ENCODE measurements at regions not wholly inside any gene's neighbourhood (a gene's known extent, or its start where the extent isn't known, plus 50 kb on each side); places are given as distances from the start of the nearest gene placed in this dataset.

DNA sequence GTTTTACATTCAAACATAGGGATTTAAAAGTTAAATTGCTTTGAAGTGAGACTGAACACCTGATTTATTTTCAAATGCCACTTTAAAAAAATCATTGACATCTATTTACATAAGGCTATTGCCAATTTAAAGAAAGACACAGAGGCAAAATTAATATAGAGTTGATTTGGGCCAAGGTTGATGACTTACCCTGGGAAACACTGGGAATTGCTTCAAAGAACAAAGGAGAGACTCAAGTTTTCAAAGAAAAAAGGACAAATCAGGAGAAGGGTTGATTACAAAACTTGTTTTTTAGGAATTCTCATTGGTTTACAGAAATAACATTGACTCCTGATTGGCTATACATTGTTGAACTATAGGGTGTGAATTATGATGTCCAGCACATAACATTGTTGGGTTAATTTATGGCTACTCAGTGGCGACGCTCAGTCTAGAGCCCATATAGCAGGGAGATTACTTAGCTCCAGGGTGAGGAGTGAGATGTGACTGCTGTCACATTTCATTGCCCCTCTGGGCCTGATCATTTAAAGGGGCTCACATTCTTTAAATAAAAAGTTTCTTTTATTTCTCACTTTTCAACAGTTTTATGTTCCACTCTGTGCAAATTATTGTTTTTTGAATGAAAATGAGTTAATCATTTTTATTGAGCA lies 184.6 kb downstream of the SPATA18 start:
- no peaks in the 10 kb centered on the region for H3K27me3 ChIP-seq (ENCODE audit: control insufficient read depth, insufficient read depth, low read length)
- DNase-seq (ENCODE audit: low read depth), result no peak
- TF ChIP-seq CTCF (IDR thresholded peaks at IDR 0.05; ENCODE audit: insufficient read depth, low read length, poor library complexity, severe bottlenecking), result no peak
- H3K4me3 ChIP-seq (ENCODE audit: low read depth, low read length), result no peak overlapping the region
- H3K36me3 ChIP-seq (ENCODE audit: control insufficient read depth, insufficient read depth, low read length), result no peaks in the 10 kb centered on the region

DNA sequence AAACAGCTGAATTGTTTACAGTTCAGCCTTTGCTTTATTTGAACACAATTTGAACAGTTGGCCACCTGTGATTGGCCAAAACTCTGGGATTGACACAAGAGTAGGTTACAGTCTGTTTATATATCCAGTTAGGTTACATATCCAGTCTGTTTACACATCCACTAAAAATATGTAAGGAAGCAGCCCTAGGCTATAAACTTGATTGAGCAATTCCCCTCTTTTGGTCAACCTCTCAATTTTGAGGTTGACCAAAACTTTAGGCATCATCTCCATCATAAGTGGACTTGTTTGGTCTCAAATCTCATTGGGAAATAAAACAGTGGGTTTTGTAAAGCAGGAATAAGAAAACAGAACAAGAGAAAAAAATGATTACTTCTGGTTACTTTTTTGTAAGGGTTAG lies 190.8 kb downstream of the SPATA18 start:
- TF ChIP-seq CTCF (IDR thresholded peaks at IDR 0.05; ENCODE audit: insufficient read depth, low read length, poor library complexity, severe bottlenecking), result no peak
- Histone ChIP-seq H3K4me3 (ENCODE audit: low read depth, low read length) (no peak overlapping the region), H3K27me3 (ENCODE audit: control insufficient read depth, insufficient read depth, low read length) (no peaks in the 10 kb centered on the region), H3K36me3 (ENCODE audit: control insufficient read depth, insufficient read depth, low read length) (no peaks in the 10 kb centered on the region)
- no peak for DNase-seq (ENCODE audit: low read depth)

DNA sequence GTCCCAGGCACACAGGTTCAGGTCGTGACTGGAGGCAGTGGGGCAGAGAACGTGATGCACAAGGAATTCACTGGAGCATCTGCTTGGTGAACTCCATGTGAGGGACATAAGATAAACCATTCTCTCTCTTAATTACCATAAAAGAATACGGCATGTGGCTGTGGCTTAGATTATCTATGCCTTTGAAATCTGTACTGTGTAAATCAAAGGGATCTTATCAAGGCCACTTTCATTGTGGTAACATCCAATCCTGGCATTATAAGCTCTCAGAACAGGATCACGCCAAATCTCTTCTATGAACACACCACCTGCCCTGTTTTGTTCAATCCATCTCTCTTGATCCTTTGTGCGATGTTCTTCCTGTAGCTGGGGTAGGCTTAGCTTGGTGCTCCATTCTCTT lies 192.3 kb downstream of the SPATA18 start:
- H3K4me3 ChIP-seq (ENCODE audit: low read depth, low read length), result no peak overlapping the region

DNA sequence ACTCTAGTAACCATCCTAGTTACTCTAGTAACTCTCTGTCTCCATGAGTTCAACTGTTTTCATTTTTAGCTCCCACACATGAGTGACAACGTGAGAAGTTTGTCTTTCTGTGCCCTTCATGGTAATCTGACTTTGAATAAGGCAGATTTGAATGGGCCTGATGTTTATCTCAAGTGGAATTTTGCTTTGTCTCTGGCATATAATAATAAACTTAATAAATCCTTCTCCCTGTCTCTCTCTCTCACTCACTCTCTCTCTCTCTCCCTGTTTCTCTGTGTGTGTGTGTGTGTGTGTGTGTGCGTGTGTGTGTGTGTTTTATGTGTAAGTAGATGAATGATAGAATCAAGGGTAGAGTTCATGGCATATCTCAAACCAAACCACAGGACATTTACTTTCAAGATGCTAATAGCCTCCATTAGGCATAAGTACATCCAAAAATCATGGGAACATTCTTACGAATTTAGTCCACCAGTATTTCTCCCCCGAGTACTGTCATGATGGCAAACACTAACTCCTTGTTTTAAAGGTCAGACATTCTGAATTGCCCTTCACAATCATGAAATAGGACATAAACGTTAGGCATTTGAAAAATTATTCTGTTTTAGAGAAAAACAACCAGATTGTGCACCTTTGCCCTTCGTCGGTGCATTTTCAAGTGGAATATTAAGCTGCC lies 193.1 kb downstream of the SPATA18 start:
- H3K4me3 ChIP-seq (ENCODE audit: low read depth, low read length), result no peak overlapping the region
- TF ChIP-seq CTCF (IDR thresholded peaks at IDR 0.05; ENCODE audit: insufficient read depth, low read length, poor library complexity, severe bottlenecking), result no peak
- no peaks in the 10 kb centered on the region for H3K27me3 ChIP-seq (ENCODE audit: control insufficient read depth, insufficient read depth, low read length)
- H3K36me3 ChIP-seq (ENCODE audit: control insufficient read depth, insufficient read depth, low read length), result no peaks in the 10 kb centered on the region
- no peak for DNase-seq (ENCODE audit: low read depth)

More for the DNA sequence above, 192.3 kb downstream of the SPATA18 start:
- H3K27me3 ChIP-seq (ENCODE audit: control insufficient read depth, insufficient read depth, low read length), result no peaks in the 10 kb centered on the region
- no peak for DNase-seq (ENCODE audit: low read depth)
- no peak for TF ChIP-seq CTCF (IDR thresholded peaks at IDR 0.05; ENCODE audit: insufficient read depth, low read length, poor library complexity, severe bottlenecking)
- no peaks in the 10 kb centered on the region for H3K36me3 ChIP-seq (ENCODE audit: control insufficient read depth, insufficient read depth, low read length)

GRCh38 chr4:52244848-52245247 lies 193.7 kb downstream of the SPATA18 start:
- no peak for DNase-seq (ENCODE audit: low read depth)
- no peaks in the 10 kb centered on the region for H3K36me3 ChIP-seq (ENCODE audit: control insufficient read depth, insufficient read depth, low read length)

More at GRCh38 chr4:52244848-52245247, 193.7 kb downstream of the SPATA18 start:
- Histone ChIP-seq H3K27me3 (ENCODE audit: control insufficient read depth, insufficient read depth, low read length) (no peaks in the 10 kb centered on the region), H3K4me3 (ENCODE audit: low read depth, low read length) (no peak overlapping the region)
- no peak for TF ChIP-seq CTCF (IDR thresholded peaks at IDR 0.05; ENCODE audit: insufficient read depth, low read length, poor library complexity, severe bottlenecking)
